KMS-11 (cell line): ENCODE measurements at regions not wholly inside any gene's neighbourhood (a gene's known extent, or its start where the extent isn't known, plus 50 kb on each side); places are given as distances from the start of the nearest gene placed in this dataset.
"Not testable (repeated sequence)": the region's sequence is repeated elsewhere in the genome, so short reads cannot be mapped to it uniquely, and the experiment has no call there.

ENCODE experiments used
- H2AFZ ChIP-seq: fragments of 200-600 bp; sonication (generic); 2 replicates; pipeline ENCODE4 v1.6.1; 2016; ENCODE audit warnings: antibody characterized with exemption, mixed run types, low read depth
- H3K27ac ChIP-seq: fragments of 200-600 bp; sonication (generic); 2 replicates; pipeline ENCODE4 v1.6.1; 2016; ENCODE audit warnings: mild to moderate bottlenecking, mixed run types
- H3K27me3 ChIP-seq: fragments of 200-600 bp; sonication (generic); 2 replicates; pipeline ENCODE4 v1.6.1; 2017; ENCODE audit warnings: mild to moderate bottlenecking, low read depth, mixed run types, moderate library complexity; ENCODE audit not compliant: insufficient read depth
- H3K36me3 ChIP-seq: fragments of 200-600 bp; sonication (generic); 2 replicates; pipeline ENCODE4 v1.6.1; 2017; ENCODE audit warnings: mild to moderate bottlenecking, mixed run types; ENCODE audit not compliant: insufficient read depth
- H3K4me1 ChIP-seq: fragments of 200-600 bp; sonication (generic); 2 replicates; pipeline ENCODE4 v1.6.1; 2016; ENCODE audit warnings: mild to moderate bottlenecking, low read depth, mixed run types; ENCODE audit not compliant: poor library complexity, severe bottlenecking
- H3K4me2 ChIP-seq: fragments of 200-600 bp; sonication (generic); 2 replicates; pipeline ENCODE4 v1.7.0; 2016; ENCODE audit warnings: mild to moderate bottlenecking, mixed run types
- H3K4me3 ChIP-seq: fragments of 200-600 bp; sonication (generic); IDR thresholded peaks from 2 replicates; pipeline ENCODE4 v1.6.1; 2017; ENCODE audit warnings: low read depth, low read length, mixed read lengths; ENCODE audit not compliant: insufficient read depth
- H3K79me2 ChIP-seq: fragments of 200-600 bp; sonication (generic); 2 replicates; pipeline ENCODE4 v1.6.1; 2016; ENCODE audit warnings: low read depth, mixed run types; ENCODE audit not compliant: insufficient read depth
- H3K9ac ChIP-seq: fragments of 200-600 bp; sonication (generic); 2 replicates; pipeline ENCODE4 v1.6.1; 2016; ENCODE audit warnings: mild to moderate bottlenecking, mixed run types
- H4K20me1 ChIP-seq: fragments of 200-600 bp; sonication (generic); 2 replicates; pipeline ENCODE4 v1.6.1; 2016; ENCODE audit warnings: mild to moderate bottlenecking, mixed run types; ENCODE audit not compliant: insufficient read depth
- TF ChIP-seq, protein P1 (sequence below): fragments of 200-600 bp; sonication (generic); conservative IDR thresholded peaks from 2 replicates; pipeline ENCODE4 v1.6.1; 2017; ENCODE audit warnings: low read depth, mild to moderate bottlenecking, antibody characterized with exemption, low read length, moderate library complexity, mixed read lengths

DNA sequence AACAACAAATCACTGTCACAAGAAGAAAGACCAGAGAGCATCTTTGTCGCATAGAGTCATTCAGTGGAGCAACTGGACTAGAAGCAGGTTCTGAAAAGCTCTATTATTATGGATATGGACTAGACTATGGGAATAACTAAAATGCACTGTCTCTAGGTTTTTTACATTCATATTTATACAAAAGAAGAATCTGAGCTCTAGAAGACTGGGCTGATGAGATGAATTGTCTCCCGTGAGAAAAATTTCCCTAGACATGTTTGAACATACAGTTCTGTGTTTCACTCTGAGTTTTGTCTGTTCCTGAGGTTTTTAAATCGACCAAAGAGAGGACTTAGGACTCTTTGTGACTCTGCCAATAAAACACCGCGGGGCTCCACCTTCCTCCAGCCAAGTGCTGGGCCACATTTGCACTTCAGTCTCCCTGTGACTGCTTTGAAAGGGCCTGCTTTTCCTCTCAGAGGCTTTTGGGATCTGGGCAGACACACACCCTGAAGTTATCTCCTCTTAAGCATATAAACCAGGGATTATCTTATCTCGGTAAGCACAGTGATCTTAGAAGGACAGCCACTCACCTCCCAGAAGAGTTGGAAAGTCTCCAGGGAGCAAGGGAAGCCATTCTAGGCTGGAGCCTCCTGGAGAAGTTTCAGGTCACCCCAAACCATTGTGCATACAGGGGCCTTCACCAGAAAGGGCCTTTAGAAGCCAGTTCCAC, 101.0 kb upstream of the JCAD start:
- no peaks in the 10 kb centered on the region for H3K36me3 ChIP-seq
- no peaks in the 10 kb centered on the region for H3K27me3 ChIP-seq
- no peak overlapping the region for H3K9ac ChIP-seq
- no peak overlapping the region for H3K27ac ChIP-seq
- TF ChIP-seq, protein P1, sequence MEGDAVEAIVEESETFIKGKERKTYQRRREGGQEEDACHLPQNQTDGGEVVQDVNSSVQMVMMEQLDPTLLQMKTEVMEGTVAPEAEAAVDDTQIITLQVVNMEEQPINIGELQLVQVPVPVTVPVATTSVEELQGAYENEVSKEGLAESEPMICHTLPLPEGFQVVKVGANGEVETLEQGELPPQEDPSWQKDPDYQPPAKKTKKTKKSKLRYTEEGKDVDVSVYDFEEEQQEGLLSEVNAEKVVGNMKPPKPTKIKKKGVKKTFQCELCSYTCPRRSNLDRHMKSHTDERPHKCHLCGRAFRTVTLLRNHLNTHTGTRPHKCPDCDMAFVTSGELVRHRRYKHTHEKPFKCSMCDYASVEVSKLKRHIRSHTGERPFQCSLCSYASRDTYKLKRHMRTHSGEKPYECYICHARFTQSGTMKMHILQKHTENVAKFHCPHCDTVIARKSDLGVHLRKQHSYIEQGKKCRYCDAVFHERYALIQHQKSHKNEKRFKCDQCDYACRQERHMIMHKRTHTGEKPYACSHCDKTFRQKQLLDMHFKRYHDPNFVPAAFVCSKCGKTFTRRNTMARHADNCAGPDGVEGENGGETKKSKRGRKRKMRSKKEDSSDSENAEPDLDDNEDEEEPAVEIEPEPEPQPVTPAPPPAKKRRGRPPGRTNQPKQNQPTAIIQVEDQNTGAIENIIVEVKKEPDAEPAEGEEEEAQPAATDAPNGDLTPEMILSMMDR = no peak
- no peaks in the 10 kb centered on the region for H3K79me2 ChIP-seq
- no peaks in the 10 kb centered on the region for H3K4me1 ChIP-seq
- H3K4me3 ChIP-seq = no peak overlapping the region
- H3K4me2 ChIP-seq = no peak overlapping the region
- no peaks in the 10 kb centered on the region for H4K20me1 ChIP-seq
- H2AFZ ChIP-seq = no peak overlapping the region

DNA sequence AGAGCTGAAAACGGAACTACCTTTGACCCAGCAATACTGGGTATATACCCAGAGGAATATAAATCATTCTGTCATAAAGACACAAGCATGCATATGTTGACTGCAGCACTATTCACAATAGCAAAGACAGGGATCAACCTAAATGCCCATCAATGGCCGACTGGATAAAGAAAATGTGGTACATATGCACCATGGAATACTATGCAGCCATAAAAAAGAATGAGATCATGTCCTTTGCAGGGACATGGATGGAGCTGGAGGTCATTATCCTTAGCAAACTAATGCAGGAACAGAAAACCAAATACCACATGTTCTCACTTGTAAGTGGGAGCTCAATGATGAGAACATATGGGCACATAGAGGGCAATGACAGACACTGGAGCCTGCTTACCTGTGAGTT, 100.2 kb upstream of the JCAD start:
- not testable (repeated sequence) for H3K27me3 ChIP-seq, H4K20me1 ChIP-seq, H3K79me2 ChIP-seq, H3K4me3 ChIP-seq, H3K27ac ChIP-seq, H2AFZ ChIP-seq, H3K36me3 ChIP-seq, H3K4me1 ChIP-seq, H3K9ac ChIP-seq, H3K4me2 ChIP-seq

DNA sequence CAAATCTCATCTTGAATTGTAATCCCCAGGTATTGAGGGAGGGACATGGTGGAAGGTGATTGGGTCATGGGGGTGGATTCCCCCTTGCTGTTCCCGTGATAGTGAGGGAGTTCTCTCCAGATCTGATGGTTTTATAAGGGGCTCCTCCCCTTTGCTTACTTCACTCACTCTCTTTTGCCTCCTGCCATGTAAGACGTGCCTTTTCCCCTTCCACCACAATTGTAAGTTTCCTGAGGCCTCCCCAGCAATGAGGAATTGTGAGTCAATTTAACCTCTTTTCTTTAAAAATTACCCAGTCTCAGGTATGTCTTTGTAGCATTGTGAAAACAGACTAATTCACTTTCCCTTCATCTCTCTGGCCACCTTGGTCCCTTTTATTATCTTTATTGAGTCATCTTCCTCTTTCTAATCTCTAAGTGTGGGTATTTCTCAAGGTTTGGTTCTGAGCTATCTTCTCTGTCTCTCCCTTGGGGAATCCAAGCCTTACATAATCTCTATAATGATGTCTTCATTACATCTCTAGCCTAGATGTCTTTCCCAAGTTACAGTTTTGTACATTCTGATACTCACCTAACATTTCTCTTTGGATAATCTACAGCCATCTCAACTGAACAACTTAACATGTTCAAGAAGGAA, 99.1 kb upstream of the JCAD start:
- TF ChIP-seq, protein P1 = no peak
- Histone ChIP-seq H3K27me3 (no peaks in the 10 kb centered on the region), H3K79me2 (no peaks in the 10 kb centered on the region), H3K4me1 (no peaks in the 10 kb centered on the region), H3K27ac (no peak overlapping the region), H3K4me3 (no peak overlapping the region), H3K9ac (no peak overlapping the region), H2AFZ (no peak overlapping the region), H4K20me1 (no peaks in the 10 kb centered on the region), H3K4me2 (no peak overlapping the region), H3K36me3 (no peaks in the 10 kb centered on the region)

DNA sequence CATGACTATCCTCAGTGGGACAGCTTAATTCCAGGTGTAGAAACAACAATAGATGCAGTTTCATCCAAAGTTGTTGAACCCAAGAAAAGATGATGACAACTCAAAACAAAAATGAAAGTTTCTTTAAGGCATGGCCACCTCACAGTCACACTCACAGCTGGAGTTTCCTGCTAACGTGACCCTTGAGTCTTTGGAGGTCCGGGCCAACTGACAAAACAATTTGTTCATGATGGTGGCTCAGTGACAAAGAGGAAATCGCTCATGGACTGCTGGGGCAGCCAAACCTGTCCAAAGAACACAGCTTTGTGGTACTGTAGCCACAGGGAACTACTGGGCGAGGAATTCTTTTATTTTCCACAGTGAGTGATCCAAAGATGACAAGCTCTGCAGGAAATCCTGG, 96.0 kb upstream of the JCAD start:
- TF ChIP-seq, protein P1 = no peak
- Histone ChIP-seq H3K27ac (no peak overlapping the region), H3K79me2 (no peaks in the 10 kb centered on the region), H3K4me3 (no peak overlapping the region), H3K4me2 (no peak overlapping the region), H3K9ac (no peak overlapping the region), H3K36me3 (no peaks in the 10 kb centered on the region), H4K20me1 (no peaks in the 10 kb centered on the region), H3K4me1 (no peaks in the 10 kb centered on the region), H3K27me3 (no peaks in the 10 kb centered on the region), H2AFZ (no peak overlapping the region)

DNA sequence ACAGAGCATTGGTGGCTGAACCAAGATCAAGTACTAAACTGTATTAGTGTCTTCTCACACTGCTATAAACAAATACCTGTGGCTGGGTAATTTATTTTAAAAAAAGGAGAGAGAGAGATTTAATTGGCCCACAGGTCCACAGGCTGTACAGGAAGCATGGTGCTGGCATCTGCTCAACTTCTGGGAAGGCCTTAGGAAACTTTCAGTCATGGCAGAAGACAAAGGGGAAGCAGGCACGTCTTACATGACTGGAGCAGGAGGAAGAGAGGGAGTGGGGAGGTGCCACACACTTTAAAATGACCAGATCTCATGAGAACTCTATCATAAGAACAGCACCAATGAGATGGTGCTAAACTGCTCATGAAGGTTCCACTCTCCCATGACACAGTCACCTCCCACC, 95.2 kb upstream of the JCAD start:
- H3K4me2 ChIP-seq = no peak overlapping the region
- H3K9ac ChIP-seq = no peak overlapping the region
- H3K36me3 ChIP-seq = no peaks in the 10 kb centered on the region
- TF ChIP-seq, protein P1 = no peak
- no peaks in the 10 kb centered on the region for H4K20me1 ChIP-seq
- no peak overlapping the region for H3K27ac ChIP-seq
- H3K4me3 ChIP-seq = no peak overlapping the region
- H3K4me1 ChIP-seq = no peaks in the 10 kb centered on the region
- H2AFZ ChIP-seq = no peak overlapping the region
- no peaks in the 10 kb centered on the region for H3K27me3 ChIP-seq
- H3K79me2 ChIP-seq = no peaks in the 10 kb centered on the region
